Kidney capillary endothelial cell (primary cell): ENCODE measurements at regions not wholly inside any gene's neighbourhood (a gene's known extent, or its start where the extent isn't known, plus 50 kb on each side); places are given as distances from the start of the nearest gene placed in this dataset.
"Not testable (repeated sequence)": the region's sequence is repeated elsewhere in the genome, so short reads cannot be mapped to it uniquely, and the experiment has no call there.

Source experiments
- DNase-seq: peaks from one replicate; pipeline ENCODE4 v3.0.0-alpha.2; 2018; ENCODE audit warnings: low spot score

DNA sequence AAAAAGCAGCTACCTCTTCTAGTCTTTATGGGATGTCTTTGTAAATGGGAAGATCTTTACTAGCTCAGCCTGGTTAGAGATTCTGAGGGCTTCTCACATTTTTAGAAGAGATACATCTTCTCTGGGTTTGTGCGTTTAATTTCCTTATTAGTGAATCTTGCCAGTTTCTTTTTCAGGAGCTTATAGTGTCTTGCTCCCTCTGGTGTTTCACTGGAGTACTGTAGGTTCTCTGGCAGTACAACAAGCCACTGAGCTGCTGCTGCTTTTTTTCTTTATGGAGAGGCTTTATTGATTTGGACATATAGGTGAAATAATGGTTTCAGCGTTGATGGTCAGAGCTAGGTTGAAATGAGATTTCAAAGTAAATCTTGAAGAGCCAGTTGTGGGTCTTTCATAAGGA is 82.9 kb downstream of the LAS1L start:
- DNase-seq: peak; percentile 12

DNA sequence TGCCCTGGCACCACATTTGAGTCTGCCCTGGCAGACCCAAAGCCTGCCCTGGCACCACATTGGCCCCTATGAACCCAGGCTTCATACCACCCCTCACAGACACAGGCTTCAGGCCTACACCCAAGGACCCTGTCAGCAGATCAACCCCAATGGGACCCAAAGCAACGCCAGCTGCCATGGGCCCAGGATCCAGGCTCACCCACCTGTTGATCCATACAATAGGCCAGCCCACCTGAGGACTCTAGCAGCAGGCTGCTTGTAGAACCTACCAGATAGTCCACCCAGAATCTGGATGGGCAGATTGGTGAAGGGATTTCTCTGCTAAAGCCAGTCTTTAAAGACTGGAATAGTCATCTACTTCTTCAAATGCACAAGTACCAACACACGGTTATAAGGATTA is 114.4 kb downstream of the LAS1L start:
- no peak for DNase-seq

DNA sequence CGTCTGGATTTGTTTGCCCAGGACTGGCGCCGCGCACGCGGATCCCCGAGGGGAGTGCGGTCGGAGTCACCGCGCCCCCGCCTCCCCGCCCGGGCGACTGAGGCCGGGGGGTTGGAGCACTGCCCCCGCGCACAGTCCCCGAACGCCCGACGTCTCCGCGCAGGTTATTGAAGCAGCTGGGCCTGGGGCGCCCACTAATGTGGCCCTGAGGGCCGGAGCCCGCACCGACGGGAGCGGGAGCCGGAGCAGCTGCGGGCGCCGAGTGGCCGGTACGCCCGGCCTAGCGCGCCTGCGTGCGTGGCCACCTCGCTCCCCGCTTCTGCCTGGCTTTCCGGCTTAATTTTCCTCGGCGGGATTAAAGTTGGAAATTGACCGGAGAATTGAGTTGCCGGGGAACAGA is 126.9 kb downstream of the LAS1L start:
- not testable (repeated sequence) for DNase-seq

DNA sequence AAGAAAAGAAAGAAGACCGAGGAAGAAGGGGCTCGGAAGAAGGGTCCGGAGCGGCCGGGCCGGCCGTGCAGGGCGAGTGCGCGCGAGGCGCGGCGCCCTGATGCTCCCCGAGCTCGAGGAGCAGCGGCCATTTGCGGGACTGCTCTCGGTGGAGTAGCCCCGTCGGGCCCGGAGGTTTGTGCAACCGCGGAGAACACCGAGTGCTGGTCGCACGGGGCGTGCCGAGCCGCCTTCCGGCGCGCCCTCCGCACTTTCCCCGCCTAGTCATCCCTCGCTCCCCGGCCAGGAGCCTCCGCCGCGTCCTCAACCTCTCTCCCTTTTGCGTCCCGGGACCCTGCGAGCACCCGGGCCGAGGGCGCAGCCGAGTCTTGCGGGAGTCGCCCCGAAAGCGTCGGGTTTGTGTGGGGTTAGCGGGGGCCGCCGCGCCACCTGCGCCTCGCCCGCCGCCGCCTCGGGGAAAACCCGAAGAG is 127.4 kb downstream of the LAS1L start:
- no peak for DNase-seq

DNA sequence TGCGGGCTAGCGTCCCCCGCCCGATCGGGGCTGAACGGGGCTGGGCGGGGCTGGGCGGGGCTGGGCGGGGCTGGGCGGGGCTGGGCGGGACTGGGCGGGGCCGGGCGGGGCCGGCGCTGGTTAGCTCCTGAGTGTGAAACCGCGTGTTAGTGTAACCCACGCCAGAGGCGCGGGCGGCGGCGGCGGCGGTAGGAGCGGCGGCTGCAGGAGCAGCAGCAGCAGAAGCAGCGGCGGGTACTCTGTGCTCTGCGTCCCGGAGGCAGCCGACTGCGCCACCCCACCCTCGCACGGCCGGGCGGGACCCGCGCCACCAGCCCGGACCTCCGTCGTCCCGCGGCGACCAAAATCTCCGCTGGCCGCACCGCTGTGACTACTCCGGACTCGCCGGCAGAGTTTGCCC is 128.1 kb downstream of the LAS1L start:
- DNase-seq: no peak

DNA sequence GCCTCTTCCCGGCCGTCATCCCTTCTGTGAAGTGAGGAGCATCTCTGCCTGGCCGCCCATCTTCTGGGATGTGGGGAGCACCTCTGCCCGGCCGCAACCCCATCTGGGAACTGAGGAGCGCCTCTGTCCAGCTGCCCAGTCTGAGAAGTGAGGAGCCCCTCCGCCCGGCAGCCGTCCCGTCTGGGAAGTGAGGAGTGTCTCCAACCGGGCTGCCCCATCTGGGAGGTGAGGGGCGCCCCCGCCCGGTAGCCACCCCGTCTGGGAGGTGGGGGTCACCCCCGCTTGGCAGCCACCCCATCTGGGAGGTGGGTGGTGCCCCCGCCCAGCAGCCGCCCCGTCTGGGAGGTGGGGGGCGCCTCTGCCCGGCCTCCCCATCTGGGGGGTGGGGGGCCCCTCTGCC is 142.3 kb downstream of the LAS1L start:
- no peak for DNase-seq

DNA sequence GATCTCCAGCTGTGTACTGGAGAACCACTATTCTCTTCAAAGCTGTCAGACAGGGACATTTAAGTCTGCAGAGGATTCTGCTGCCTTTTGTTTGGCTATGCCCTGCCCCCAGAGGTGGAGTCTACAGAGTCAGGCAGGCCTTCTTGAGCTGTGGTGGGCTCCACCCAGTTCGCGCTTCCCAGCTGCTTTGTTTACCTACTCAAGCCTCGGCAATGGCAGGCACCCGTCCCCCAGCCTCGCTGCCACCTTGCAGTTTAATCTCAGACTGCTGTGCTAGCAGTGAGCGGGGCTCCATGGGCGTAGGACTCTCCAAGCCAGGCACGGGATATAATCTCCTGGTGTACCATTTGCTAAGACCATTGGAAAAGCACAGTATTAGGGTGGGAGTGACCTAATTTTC is 145.5 kb downstream of the LAS1L start:
- not testable (repeated sequence) for DNase-seq
